Spleen (tissue), 11 donors: ENCODE measurements at regions not wholly inside any gene's neighbourhood (a gene's known extent, or its start where the extent isn't known, plus 50 kb on each side); places are given as distances from the start of the nearest gene placed in this dataset.
"Not testable (repeated sequence)": the region's sequence is repeated elsewhere in the genome, so short reads cannot be mapped to it uniquely, and the experiment has no call there.

ENCODE experiments used
- DNase-seq: peaks from one replicate; pipeline ENCODE4 v3.0.0-alpha.2; 2020
- H3K27ac ChIP-seq, 8 donors: fragments of 200-600 bp; sonication (generic) in 7 of 8; 1 replicate in 4 of 8; 2 replicates in 4 of 8; pipeline versions ENCODE4 v1.5.0 to v1.8.0; 2016 to 2021; ENCODE audit warnings: inconsistent platforms in 4 of 8, mild to moderate bottlenecking in 4 of 8, moderate library complexity in 1 of 8
- H3K27me3 ChIP-seq, 7 donors: fragments of 200-600 bp; sonication (generic) in 6 of 7; replicated peaks in 1 of 7; 1 replicate in 4 of 7; 2 replicates in 3 of 7; pipeline versions ENCODE4 v1.5.0 to v1.8.0; 2016 to 2021; ENCODE audit warnings: inconsistent platforms in 3 of 7, mild to moderate bottlenecking in 1 of 7
- H3K36me3 ChIP-seq, 6 donors: fragments of 200-600 bp; sonication (generic) in 5 of 6; 1 replicate in 4 of 6; 2 replicates in 2 of 6; pipeline versions ENCODE4 v1.5.0 to v1.8.0; 2016 to 2021; ENCODE audit warnings: inconsistent platforms in 2 of 6
- H3K4me1 ChIP-seq, 6 donors: fragments of 200-600 bp; sonication (generic) in 5 of 6; 1 replicate in 3 of 6; 2 replicates in 3 of 6; pipeline versions ENCODE4 v1.5.0 to v1.8.0; 2016 to 2021; ENCODE audit warnings: inconsistent platforms in 3 of 6
- H3K4me3 ChIP-seq, 8 donors: fragments of 200-600 bp; sonication (generic) in 7 of 8; 1 replicate in 4 of 8; 2 replicates in 4 of 8; pipeline versions ENCODE4 v1.5.0 to v1.8.0; 2016 to 2021; ENCODE audit warnings: inconsistent platforms in 4 of 8, mild to moderate bottlenecking in 4 of 8, moderate library complexity in 2 of 8
- H3K9me3 ChIP-seq, 8 donors: fragments of 200-600 bp; sonication (generic) in 7 of 8; 1 replicate in 4 of 8; 2 replicates in 4 of 8; pipeline versions ENCODE4 v1.5.0 to v1.8.0; 2016 to 2021; ENCODE audit warnings: inconsistent platforms in 4 of 8
- CTCF ChIP-seq, 11 experiments: fragments of 200-600 bp in 7 of 11; fragments of 450-650 bp in 4 of 11; sonication (generic) in 4 of 11; IDR thresholded peaks in 8 of 11; conservative IDR thresholded peaks in 3 of 11; 1 replicate in 7 of 11; 2 replicates in 4 of 11; pipeline versions ENCODE4 v1.4.0 to v1.8.0; 2016 to 2021; ENCODE audit warnings: antibody characterized with exemption in 11 of 11, inconsistent platforms in 4 of 11, mild to moderate bottlenecking in 1 of 11
- POLR2A ChIP-seq, 3 donors: fragments of 450-650 bp; IDR thresholded peaks; one replicate each; pipeline ENCODE4 v1.5.1; 2017; ENCODE audit warnings: antibody characterized with exemption in 3 of 3, mild to moderate bottlenecking in 1 of 3
- POLR2AphosphoS5 ChIP-seq, 3 donors: sonication (generic); formaldehyde crosslinking; IDR thresholded peaks; one replicate each; pipeline ENCODE4 v1.5.1; 2017; ENCODE audit warnings: antibody characterized with exemption in 3 of 3
- WGBS, 5 donors: extraction: QIAGEN DNeasy Blood & Tissue Kit in 3 of 5; methylation state at CpG; one replicate each; pipeline versions ENCODE4 v1.1.5 to v1.1.7; 2013 to 2018; 5-methylcytosine and 5-hydroxymethylcytosine counted together
- intact Hi-C: fragments of 100-400 bp; cut with DNase I; formaldehyde crosslinking; loops from one replicate; pipeline ENCODE4 v1.15.0; 2023; ENCODE audit warnings: low total_unique reads
- donor health status: healthy with polysubstance abuse.
- donor health status: DM: no; HTN: no; CAD: no; lungs with moderate emphysema.
- donor health status: DM: no; HTN: no; CAD: no.
- donor health status: Bipolar disorder and iron deficiency.
- donor health status: healthy.
- donor health status: DM: no; HTN: no; CAD: no.
- donor health status: DM: yes; HTN: yes; CAD: no.

DNA sequence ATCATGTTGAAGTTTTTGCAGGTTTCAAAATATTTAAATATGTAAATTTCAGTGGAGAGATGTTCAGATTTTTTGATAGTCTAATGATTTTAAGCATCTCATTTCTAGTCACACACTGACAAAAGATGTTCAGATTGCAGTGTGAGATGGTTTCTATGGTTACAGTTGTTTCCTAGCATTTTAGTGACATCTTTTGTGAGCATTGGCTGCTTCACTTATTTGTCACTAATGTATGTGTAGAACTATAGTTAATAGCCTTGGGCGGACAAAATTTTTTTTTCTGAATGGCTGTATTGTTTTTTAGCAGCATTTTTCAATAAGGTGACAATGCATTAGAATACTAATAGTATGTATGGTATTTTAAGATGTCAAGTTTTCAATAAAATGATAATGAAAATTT, 315.6 kb upstream of the PRKD1 start:
- intact Hi-C loops, result no loop called here
- H3K4me1 ChIP-seq, result no peaks in the 10 kb centered on the region
- H3K36me3 ChIP-seq, result no peaks in the 10 kb centered on the region
- no peak overlapping the region for H3K4me3 ChIP-seq
- TF ChIP-seq POLR2AphosphoS5 (IDR thresholded peaks at IDR 0.05) (no peak), POLR2A (IDR thresholded peaks at IDR 0.05) (no peak), CTCF (IDR thresholded peaks at IDR 0.05 in 8 of 11, conservative IDR thresholded peaks at IDR 0.05 in 3 of 11) (no peak)
- H3K27ac ChIP-seq, result no peak overlapping the region
- H3K27me3 ChIP-seq, result no peaks in the 10 kb centered on the region
- H3K9me3 ChIP-seq, result no peaks in the 10 kb centered on the region
- WGBS, 5 donors, result 86 to 93% (median 90%) methylated on average over 1 of the region's 1 CpG
- DNase-seq, result no peak

DNA sequence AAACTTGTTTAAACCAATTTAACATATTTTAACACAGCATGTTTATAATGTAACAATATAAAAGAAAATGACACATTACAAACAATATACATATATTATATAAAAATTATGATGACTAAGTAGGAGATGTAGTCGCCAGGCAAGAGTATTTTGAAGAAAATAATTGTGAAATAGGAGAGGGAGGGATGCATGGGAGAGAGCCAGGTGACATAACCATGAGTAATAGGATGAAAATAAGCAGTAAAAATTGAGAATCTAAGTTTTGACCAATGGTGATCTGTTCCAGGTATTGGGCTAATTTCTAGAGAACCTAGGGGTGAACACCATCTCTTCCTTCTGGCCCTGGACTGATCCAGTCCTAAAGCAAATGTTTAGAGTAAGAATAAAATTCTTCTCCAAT, 315.2 kb upstream of the G2E3 start:
- DNase-seq, result no peak
- Histone ChIP-seq H3K27me3 (no peaks in the 10 kb centered on the region), H3K4me1 (no peaks in the 10 kb centered on the region), H3K36me3 (no peaks in the 10 kb centered on the region), H3K27ac (no peak overlapping the region), H3K9me3 (no peaks in the 10 kb centered on the region), H3K4me3 (no peak overlapping the region)
- TF ChIP-seq CTCF (IDR thresholded peaks at IDR 0.05 in 8 of 11, conservative IDR thresholded peaks at IDR 0.05 in 3 of 11), result no peak
- TF ChIP-seq POLR2A (IDR thresholded peaks at IDR 0.05), result no peak
- TF ChIP-seq POLR2AphosphoS5 (IDR thresholded peaks at IDR 0.05), result no peak
- 0 to 3% (median 1%) methylated on average over 1 of the region's 1 CpG for WGBS, 5 donors
- intact Hi-C loops, result no loop called here

GRCh38 chr14:30244348-30244747, 314.6 kb upstream of the G2E3 start:
- H3K4me3 ChIP-seq, DNase-seq, intact Hi-C loops, H3K4me1 ChIP-seq, H3K9me3 ChIP-seq, H3K27ac ChIP-seq, H3K27me3 ChIP-seq, H3K36me3 ChIP-seq: not testable (repeated sequence)
- WGBS, 5 donors, result 84 to 89% (median 85%) methylated on average over 4 of the region's 4 CpGs

- TF ChIP-seq POLR2A (IDR thresholded peaks at IDR 0.05) (no peak), POLR2AphosphoS5 (IDR thresholded peaks at IDR 0.05) (no peak), CTCF (IDR thresholded peaks at IDR 0.05 in 8 of 11, conservative IDR thresholded peaks at IDR 0.05 in 3 of 11) (no peak)
- no peaks in the 10 kb centered on the region for H3K4me1 ChIP-seq
- H3K27me3 ChIP-seq, result no peaks in the 10 kb centered on the region
- intact Hi-C loops, result no loop called here
- DNase-seq, result no peak
- H3K27ac ChIP-seq, result no peak overlapping the region
- no peaks in the 10 kb centered on the region for H3K36me3 ChIP-seq
- peaks cover 0 to 7% (median 0%) of the 10 kb centered on the region in 8 donors for H3K9me3 ChIP-seq
- H3K4me3 ChIP-seq, result no peak overlapping the region
Observed at GRCh38 chr14:30251017-30251416, 307.9 kb upstream of the G2E3 start.

- DNase-seq, result no peak
- intact Hi-C loops, result no loop called here
- Histone ChIP-seq H3K4me3 (no peak overlapping the region), H3K27me3 (no peaks in the 10 kb centered on the region), H3K27ac (no peak overlapping the region), H3K9me3 (peaks cover 0 to 11% (median 0%) of the 10 kb centered on the region in 8 donors), H3K36me3 (no peaks in the 10 kb centered on the region), H3K4me1 (no peaks in the 10 kb centered on the region)
- no peak for TF ChIP-seq POLR2AphosphoS5 (IDR thresholded peaks at IDR 0.05)
- TF ChIP-seq POLR2A (IDR thresholded peaks at IDR 0.05), result no peak
- TF ChIP-seq CTCF (IDR thresholded peaks at IDR 0.05 in 8 of 11, conservative IDR thresholded peaks at IDR 0.05 in 3 of 11), result no peak
- 72 to 87% (median 76%) methylated on average over 6 of the region's 6 CpGs for WGBS, 5 donors
Observed at GRCh38 chr14:30251557-30252100, 307.3 kb upstream of the G2E3 start.
